Upper lobe of right lung (tissue), 1 donor: ENCODE measurements at regions not wholly inside any gene's neighbourhood (a gene's known extent, or its start where the extent isn't known, plus 50 kb on each side); places are given as distances from the start of the nearest gene placed in this dataset.
A peak's percentile ranks its signal among the peaks of the same experiment; 100 is the strongest.
"Not testable (repeated sequence)": the region's sequence is repeated elsewhere in the genome, so short reads cannot be mapped to it uniquely, and the experiment has no call there.

Experiments
- ATAC-seq: fragments of 200-7000 bp; cut with Tn5 transposase; one replicate; pipeline ENCODE4 v1.9.1; 2020; ENCODE audit warnings: mild to moderate bottlenecking, moderate library complexity
- DNase-seq: peaks from one replicate; pipeline ENCODE4 v3.0.0-alpha.2; 2020
- H3K27ac ChIP-seq: fragments of 200-600 bp; one replicate; pipeline ENCODE4 v1.8.0; 2022
- H3K27me3 ChIP-seq: fragments of 200-600 bp; one replicate; pipeline ENCODE4 v1.8.0; 2022; ENCODE audit warnings: mild to moderate bottlenecking
- H3K36me3 ChIP-seq: fragments of 200-600 bp; one replicate; pipeline ENCODE4 v1.8.0; 2022
- H3K4me1 ChIP-seq: fragments of 200-600 bp; one replicate; pipeline ENCODE4 v1.8.0; 2022
- H3K4me3 ChIP-seq: fragments of 200-600 bp; one replicate; pipeline ENCODE4 v1.8.0; 2022; ENCODE audit warnings: mild to moderate bottlenecking
- H3K9me3 ChIP-seq: fragments of 200-600 bp; one replicate; pipeline ENCODE4 v1.8.0; 2022
- intact Hi-C: fragments of 100-400 bp; cut with DNase I; formaldehyde crosslinking; loops from one replicate; pipeline ENCODE4 v1.11.0; 2022
- donor health status: DM: no; HTN: yes; CAD: no; lungs with severe emphysema.

DNA sequence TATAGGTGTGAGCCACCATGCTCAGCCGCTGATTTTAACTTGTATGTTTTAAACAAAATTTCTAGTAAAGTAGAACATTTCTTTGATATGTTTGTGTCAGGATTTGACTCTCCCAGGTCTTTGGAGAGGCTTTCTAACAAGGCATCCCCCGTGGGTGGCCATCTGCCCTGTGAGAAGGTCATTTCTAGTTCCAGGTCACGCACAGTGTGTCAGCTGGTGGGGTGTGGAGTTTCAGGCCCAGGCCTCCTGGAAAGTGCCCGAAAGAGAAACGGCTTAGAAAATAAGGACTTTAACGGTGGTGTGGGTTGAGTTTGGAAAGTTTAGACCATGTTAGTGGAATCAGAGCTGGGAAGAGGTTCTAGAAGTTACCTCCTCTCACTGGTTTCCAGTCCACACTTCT is 61.0 kb downstream of the SPDYE17 start:
- H3K4me1 ChIP-seq, H3K4me3 ChIP-seq, DNase-seq, ATAC-seq, H3K27me3 ChIP-seq, H3K36me3 ChIP-seq, H3K27ac ChIP-seq, intact Hi-C loops, H3K9me3 ChIP-seq: not testable (repeated sequence)

DNA sequence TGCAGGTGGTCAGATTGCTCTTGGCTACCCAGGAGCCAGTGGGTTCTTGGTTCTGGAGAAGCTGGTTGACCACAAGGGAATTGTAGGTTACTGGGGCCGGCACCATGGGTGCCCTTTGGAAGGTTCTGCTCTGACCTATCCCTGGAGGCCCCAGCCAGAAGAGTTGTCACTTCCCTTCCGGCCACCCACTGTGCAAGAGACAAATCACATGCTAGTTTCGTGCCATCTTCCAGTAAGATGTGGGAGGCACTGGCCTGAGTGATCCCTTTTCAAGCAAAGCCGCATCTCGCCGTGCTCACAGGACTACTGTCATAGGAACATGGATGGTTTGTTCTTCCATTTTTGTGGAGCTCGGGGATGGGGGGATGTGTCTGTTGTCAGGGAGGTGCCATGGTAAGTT is 62.3 kb downstream of the SPDYE17 start:
- H3K27ac ChIP-seq, H3K4me3 ChIP-seq, intact Hi-C loops, H3K9me3 ChIP-seq, H3K27me3 ChIP-seq, H3K36me3 ChIP-seq, H3K4me1 ChIP-seq, DNase-seq: not testable (repeated sequence)
- ATAC-seq, result peak; percentile 84

DNA sequence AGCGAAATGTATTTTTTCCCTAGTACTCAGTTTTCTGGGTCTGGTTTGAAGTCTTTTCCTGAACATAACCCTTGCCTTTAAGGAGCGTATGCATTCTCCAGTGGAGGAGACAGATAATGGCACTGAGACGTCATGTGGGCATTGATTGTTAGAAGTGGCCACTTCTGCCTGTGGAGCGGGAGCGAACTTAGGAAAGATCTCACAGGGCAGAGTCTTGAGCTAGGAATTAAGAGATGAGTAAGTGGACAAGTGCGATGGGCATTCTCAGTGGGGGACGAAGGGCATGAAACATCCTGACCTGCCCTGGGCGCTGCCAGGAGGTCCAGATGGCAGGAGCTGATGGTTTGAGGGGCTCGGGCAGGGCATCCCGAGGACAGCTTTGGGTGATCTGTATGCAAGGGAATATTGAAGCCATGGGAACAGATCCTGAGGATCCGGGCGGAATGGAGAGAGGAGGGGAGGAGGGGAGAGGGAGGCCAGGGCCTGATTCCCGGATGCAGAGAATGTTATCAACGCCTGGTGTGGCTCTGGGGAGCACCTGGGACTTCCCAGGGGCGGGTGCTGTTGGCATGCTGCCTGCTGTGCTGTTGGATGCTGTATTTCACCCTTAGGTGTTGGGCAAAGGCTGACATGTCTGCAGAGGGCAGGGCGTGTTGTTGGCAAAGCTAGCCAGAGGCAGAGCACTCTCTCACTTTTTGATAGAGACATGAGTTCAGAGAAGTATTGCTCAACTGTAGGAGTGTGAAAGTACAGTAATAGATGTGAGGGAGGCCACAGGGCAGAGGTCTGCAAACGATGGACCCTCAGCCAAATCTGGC is 66.2 kb downstream of the SPDYE17 start:
- H3K36me3 ChIP-seq, H3K27me3 ChIP-seq, intact Hi-C loops, H3K9me3 ChIP-seq, H3K4me1 ChIP-seq, H3K4me3 ChIP-seq, H3K27ac ChIP-seq, DNase-seq: not testable (repeated sequence)
- ATAC-seq, result peak; percentile 86

DNA sequence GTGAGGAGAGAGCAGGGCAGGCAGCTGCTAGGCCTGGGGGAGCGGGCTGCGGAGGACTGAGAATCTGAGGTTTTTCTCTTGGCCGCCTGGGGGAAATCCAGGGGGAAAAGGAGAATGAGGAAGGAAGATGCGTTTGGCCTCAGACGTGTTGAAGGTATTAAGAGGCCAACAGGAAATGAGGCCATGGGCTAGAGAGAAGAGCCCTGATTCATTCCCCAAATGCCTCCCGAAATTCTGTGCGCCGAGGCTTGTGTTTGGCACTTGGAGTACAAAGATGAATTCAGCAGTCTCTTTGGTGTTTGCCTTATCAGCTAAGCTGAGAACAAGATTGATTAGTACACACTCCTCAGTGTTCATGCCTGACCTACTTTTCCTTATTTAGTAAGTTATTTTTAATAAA is 68.1 kb downstream of the SPDYE17 start:
- intact Hi-C loops, ATAC-seq, H3K27ac ChIP-seq, DNase-seq, H3K9me3 ChIP-seq, H3K36me3 ChIP-seq, H3K27me3 ChIP-seq, H3K4me1 ChIP-seq, H3K4me3 ChIP-seq: not testable (repeated sequence)

DNA sequence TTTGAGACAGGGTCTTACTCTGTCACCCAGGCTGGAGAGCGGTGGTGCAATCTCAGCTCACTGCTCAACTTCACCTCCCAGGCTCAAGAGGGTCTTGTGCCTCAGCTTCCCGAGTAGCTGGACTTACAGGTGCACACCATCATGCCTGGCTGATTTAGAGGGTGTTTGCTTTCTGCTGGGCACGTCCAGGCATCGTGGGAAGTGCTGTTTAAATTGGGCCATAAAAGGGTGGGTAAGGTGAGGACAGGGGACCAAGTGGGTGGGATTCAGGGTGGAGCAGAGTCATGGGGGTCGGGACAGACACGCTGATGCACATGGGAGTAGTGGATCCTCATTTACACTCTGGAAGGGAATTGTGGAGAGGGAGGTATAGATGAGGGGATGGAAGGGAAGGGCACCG is 69.1 kb downstream of the SPDYE17 start:
- H3K27me3 ChIP-seq, DNase-seq, H3K4me3 ChIP-seq, ATAC-seq, H3K4me1 ChIP-seq, intact Hi-C loops, H3K27ac ChIP-seq, H3K36me3 ChIP-seq, H3K9me3 ChIP-seq: not testable (repeated sequence)

DNA sequence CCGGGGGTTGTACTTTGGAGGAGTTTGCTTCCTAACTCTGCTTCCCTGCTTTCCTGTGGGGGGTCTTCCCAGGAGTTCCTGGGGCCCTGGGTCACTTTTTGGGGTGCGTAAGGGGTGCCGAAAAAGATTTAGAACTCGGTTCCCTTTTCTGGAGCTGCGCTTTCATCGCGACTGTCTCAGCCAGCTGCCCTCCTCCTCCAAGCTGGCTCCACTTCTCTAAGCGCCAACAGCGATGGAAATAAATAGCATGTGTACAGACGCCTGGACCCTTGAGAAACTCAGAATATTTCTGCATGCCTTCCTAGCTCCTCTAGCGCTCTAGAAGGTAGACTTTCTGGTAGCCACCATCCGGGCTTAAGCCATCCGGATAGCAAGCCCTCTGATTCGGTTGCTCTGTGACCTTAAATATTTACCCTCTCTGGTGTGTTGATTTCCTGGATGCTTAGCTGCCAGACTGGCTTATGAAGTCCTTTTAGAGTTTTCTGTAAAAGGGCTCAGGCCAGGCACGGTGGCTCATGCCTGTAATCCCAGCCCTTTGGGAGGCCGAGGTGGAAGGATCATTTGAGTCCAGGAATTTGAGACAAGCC is 71.7 kb downstream of the SPDYE17 start:
- H3K36me3 ChIP-seq, H3K27me3 ChIP-seq, H3K9me3 ChIP-seq, DNase-seq, H3K27ac ChIP-seq, intact Hi-C loops, H3K4me3 ChIP-seq, H3K4me1 ChIP-seq: not testable (repeated sequence)
- ATAC-seq, result peak; percentile 45

DNA sequence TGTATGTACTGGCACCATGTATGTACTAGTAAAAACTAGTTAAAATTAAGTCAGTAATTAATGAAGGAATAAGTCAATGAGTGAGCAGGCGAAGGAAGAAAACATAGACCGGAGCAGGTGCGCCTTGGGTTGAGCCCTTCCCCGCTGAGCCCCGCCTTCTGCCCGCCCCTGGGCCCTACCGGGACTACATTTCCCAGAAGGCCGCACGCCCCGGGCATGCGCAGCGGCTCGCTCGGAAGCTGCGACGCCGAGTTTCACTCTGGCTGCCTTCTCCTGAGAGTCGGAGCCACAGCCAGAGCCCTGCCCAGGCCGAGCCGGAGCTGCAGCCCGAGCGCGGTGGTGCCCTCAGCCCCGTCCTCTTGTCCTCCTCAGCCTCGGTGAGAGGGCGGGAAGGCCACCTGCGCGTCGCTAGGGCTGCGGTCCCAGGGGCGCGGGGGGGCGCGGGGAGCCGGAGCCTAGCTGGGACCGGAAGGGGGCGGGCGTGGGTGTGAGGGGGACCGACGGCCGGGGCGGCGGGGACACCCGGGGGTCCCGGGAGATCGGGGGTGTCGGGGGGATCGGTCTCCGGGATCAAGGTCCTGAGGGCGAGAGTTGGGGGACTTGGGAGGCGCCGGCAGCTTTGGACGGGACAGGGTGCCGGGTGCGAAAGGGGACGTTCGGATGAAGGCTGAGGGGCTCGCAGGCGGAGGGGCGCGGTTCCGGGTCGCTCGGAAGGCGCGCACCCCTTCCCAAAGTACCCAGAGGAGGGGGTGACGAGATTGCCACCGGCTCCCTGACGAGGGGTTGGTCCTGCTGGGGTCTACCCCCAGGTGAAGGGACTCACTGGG is 72.4 kb downstream of the SPDYE17 start:
- H3K27ac ChIP-seq, intact Hi-C loops, H3K4me1 ChIP-seq, DNase-seq, H3K27me3 ChIP-seq, H3K36me3 ChIP-seq, H3K9me3 ChIP-seq: not testable (repeated sequence)
- peak; percentile 98 for ATAC-seq
- peak overlapping the region; percentile 31 for H3K4me3 ChIP-seq

DNA sequence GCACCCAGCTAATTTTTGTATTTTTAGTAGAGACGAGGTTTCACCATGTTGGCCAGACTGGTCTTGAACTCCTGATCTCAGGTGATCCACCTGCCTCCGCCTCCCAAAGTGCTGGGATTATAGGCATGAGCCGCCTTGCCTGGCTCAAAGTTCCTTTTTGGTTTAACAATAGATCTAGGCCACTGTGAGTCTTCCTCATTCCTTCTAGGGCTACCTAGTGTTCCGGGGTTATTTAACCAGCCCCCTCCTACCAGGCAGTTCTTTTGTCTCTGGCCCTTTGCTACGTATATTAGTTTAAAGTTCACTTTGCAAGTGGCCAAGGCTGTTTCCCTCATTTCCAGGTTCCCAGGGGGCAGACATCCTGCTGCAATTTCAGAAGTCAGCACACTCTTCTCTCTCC is 75.6 kb downstream of the SPDYE17 start:
- intact Hi-C loops, ATAC-seq, H3K27me3 ChIP-seq, H3K27ac ChIP-seq, H3K36me3 ChIP-seq, H3K4me3 ChIP-seq, DNase-seq, H3K9me3 ChIP-seq, H3K4me1 ChIP-seq: not testable (repeated sequence)

DNA sequence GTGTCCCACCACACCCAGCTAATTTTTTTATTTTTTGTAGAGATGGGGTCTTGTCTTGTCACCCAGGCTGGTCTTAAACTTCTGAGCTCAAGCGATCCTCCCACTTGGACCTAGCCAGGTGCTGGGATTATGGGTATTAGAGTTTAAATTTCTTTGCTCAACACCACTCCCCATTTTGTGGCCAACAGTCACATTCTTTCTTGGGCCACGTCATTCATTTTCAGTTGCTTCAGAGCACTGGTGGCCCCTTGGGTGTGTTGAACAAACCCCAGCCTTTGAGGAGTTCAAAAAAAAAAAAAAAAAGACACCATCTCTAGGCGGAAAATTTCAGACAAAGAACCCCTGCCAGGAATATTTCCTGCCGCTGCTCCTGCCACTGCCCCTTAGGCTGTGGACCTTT is 77.0 kb downstream of the SPDYE17 start:
- H3K4me3 ChIP-seq, H3K36me3 ChIP-seq, H3K27me3 ChIP-seq, H3K9me3 ChIP-seq, intact Hi-C loops, H3K27ac ChIP-seq, DNase-seq, H3K4me1 ChIP-seq, ATAC-seq: not testable (repeated sequence)

DNA sequence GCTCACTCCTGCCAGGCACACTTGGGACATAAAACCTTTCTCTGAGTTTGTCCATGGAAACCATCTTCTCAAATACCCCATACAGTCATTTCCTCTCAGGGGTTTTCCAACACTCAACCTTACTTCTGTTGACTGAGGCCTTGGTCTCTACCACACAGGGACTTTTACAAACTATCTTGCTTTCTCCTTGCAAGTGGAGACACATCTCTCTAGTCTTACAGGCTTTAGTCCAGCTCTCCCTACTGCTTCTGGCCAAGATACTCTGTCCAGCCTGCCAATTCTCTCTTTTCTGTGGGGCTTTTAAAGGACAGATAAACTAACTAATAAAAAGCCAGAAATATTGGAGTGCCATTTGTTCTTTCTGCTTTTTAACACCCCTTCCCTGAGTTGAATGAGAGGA is 87.6 kb downstream of the SPDYE17 start:
- H3K4me3 ChIP-seq, intact Hi-C loops, H3K36me3 ChIP-seq, DNase-seq, H3K4me1 ChIP-seq, H3K9me3 ChIP-seq, H3K27ac ChIP-seq, ATAC-seq, H3K27me3 ChIP-seq: not testable (repeated sequence)

DNA sequence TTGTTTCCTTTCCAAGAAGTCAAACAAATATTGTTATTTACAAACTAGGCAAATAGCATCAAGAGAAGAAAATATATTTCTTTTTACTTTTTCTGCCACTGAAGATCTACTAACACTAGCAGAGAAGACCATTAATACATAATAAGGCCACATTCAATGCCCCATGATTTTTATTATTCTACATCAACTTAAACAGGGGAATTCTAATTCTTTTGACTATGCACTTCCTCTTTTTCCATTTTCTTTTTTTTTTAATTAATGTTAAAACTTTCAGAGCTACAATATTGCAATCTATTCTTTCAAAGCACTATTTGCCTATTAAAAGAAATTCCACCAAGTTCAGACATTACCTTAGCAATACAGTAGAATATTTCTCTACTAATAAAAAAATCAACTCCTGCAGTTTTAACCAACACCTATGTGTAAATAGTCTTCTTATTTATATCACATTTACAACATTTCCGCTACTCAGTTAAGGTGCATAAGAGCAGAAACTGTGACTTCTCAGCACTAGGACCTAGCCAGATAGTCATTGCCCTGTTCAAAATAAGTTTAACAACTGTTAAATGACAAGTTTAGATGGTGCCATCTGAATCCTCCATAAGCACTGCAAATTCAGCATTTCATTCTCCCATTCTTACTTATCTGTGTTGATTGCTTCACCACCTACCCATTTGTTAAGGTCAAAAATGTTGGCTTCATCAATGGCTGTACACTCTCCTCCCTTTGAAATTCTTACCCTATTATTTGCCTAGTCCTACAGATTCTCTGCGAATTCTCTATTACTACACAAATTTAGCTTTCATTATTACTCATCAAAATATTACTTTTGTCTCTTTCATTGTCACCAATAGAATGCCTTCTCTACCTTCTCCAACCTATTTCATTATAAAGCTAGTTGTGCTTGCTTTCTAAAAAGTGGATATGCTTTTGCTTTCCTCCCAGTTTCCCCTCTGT is 90.1 kb downstream of the SPDYE17 start:
- H3K4me1 ChIP-seq, ATAC-seq, H3K27ac ChIP-seq, H3K27me3 ChIP-seq, H3K4me3 ChIP-seq, H3K36me3 ChIP-seq, DNase-seq, intact Hi-C loops, H3K9me3 ChIP-seq: not testable (repeated sequence)

DNA sequence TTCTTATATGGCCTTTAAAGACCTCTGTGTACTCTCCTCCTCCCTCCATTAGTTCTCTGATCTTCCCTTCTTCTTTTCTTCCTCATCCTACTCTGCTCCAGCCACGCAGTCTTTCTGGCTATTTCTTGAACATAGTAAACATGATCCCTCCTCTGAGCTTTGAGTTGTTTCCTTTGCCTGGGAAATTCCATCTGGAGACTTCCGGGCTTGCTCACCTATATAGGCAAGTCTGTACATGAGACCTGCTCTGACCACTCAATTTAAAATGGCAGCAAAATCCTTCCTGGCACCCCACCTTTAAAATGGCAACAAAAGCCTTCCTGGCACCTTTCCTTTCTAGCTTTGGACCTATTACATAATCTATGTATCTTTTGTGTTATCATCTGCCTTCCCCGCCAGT is 94.4 kb downstream of the SPDYE17 start:
- ATAC-seq, H3K4me1 ChIP-seq, intact Hi-C loops, DNase-seq, H3K9me3 ChIP-seq, H3K27ac ChIP-seq, H3K4me3 ChIP-seq, H3K36me3 ChIP-seq, H3K27me3 ChIP-seq: not testable (repeated sequence)

DNA sequence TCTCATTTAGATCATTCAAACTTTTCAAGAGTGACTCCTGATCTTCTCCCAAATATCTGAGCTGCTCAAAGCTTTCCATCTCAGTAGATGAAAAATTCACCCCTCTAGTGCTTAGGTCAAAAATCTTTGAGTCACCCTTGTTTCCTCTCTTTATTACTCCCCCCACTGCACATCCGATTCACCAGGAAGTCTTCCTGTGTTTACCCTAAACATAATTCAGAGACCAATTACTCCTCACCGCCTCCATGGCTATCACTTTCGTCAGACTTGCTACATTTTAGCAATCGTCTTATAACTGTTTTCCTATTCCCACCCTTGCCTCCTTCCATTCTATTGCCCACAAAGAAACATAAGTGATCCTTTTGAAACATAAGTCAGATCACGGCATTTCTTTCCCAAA is 94.8 kb downstream of the SPDYE17 start:
- H3K36me3 ChIP-seq, H3K4me1 ChIP-seq, DNase-seq, intact Hi-C loops, H3K27me3 ChIP-seq, H3K4me3 ChIP-seq, H3K9me3 ChIP-seq, H3K27ac ChIP-seq, ATAC-seq: not testable (repeated sequence)
